ENCODE measurements at regions not wholly inside any gene's neighbourhood (a gene's known extent, or its start where the extent isn't known, plus 50 kb on each side); places are given as distances from the start of the nearest gene placed in this dataset.
"Not testable (repeated sequence)": the region's sequence is repeated elsewhere in the genome, so short reads cannot be mapped to it uniquely, and the experiment has no call there.

GRCh38 chr10:77718957-77719356 lies 81.3 kb upstream of the KCNMA1 start:
- DNase-seq = no peak
- intact Hi-C loops (cut with DNase I) = no loop called here
- Histone ChIP-seq H3K36me3 (no peaks in the 10 kb centered on the region), H3K9me3 (no peaks in the 10 kb centered on the region), H3K27ac (no peak overlapping the region), H3K27me3 (peaks cover 2% of the 10 kb centered on the region), H3K4me1 (no peaks in the 10 kb centered on the region), H3K4me3 (no peak overlapping the region)
- no peak for ATAC-seq
- TF ChIP-seq, protein P1, sequence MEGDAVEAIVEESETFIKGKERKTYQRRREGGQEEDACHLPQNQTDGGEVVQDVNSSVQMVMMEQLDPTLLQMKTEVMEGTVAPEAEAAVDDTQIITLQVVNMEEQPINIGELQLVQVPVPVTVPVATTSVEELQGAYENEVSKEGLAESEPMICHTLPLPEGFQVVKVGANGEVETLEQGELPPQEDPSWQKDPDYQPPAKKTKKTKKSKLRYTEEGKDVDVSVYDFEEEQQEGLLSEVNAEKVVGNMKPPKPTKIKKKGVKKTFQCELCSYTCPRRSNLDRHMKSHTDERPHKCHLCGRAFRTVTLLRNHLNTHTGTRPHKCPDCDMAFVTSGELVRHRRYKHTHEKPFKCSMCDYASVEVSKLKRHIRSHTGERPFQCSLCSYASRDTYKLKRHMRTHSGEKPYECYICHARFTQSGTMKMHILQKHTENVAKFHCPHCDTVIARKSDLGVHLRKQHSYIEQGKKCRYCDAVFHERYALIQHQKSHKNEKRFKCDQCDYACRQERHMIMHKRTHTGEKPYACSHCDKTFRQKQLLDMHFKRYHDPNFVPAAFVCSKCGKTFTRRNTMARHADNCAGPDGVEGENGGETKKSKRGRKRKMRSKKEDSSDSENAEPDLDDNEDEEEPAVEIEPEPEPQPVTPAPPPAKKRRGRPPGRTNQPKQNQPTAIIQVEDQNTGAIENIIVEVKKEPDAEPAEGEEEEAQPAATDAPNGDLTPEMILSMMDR (IDR thresholded peaks at IDR 0.05) = no peak

DNA sequence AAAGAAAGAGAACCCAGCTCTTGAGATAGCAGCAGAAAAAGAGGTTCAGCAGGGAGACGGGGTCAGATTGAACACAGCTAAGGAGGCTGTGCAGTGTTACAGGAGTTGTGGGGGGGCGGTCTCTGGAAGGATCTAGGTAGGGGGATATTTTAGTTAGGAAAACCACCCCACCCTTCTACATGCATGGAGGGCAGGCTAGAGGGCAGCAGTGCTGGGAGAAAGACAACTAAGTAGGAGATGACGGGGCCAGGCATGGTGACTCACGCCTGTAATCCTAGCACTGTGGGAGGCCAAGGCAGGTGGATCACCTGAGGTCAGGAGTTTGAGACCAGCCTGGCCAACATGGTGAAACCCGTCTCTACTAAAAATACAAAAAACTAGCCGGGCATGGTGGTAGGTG lies 80.7 kb upstream of the KCNMA1 start:
- H3K4me3 ChIP-seq; H3K9me3 ChIP-seq; H3K27ac ChIP-seq; H3K36me3 ChIP-seq; H3K4me1 ChIP-seq; ATAC-seq; DNase-seq; intact Hi-C loops (cut with DNase I); H3K27me3 ChIP-seq: not testable (repeated sequence)

DNA sequence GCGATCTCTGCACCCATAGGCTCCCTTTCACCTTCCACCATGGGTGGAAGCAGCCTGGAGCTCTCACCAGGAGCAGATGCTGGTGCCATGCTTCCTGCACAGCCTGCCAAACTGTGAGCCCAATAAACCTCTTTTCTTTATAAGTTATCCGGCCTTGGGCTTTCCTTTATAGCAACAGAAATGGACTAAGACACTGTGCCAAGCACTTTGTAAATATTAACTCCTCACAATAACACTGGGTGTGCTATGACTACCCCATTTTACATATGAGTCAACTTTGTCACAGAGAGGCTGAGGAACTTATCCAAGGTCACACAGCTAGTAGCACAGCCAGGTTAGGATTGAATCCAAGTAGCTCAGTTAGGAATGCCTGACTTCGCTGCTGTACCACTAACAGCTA lies 79.7 kb upstream of the KCNMA1 start:
- Histone ChIP-seq H3K4me1 (no peaks in the 10 kb centered on the region), H3K4me3 (no peak overlapping the region), H3K27ac (no peak overlapping the region), H3K36me3 (no peaks in the 10 kb centered on the region), H3K27me3 (peaks cover 9% of the 10 kb centered on the region), H3K9me3 (no peaks in the 10 kb centered on the region)
- intact Hi-C loops (cut with DNase I) = no loop called here
- TF ChIP-seq, protein P1 (IDR thresholded peaks at IDR 0.05) = no peak
- ATAC-seq = no peak
- no peak for DNase-seq

GRCh38 chr10:77716458-77717317 lies 79.1 kb upstream of the KCNMA1 start:
- intact Hi-C loops (cut with DNase I) = no loop called here
- Histone ChIP-seq H3K27me3 (peaks cover 16% of the 10 kb centered on the region), H3K36me3 (no peaks in the 10 kb centered on the region), H3K27ac (no peak overlapping the region), H3K9me3 (no peaks in the 10 kb centered on the region), H3K4me3 (no peak overlapping the region), H3K4me1 (no peaks in the 10 kb centered on the region)
- TF ChIP-seq, protein P1 (IDR thresholded peaks at IDR 0.05) = no peak
- ATAC-seq = no peak
- no peak for DNase-seq

- ATAC-seq = no peak
- TF ChIP-seq, protein P1 (IDR thresholded peaks at IDR 0.05) = no peak
- no peaks in the 10 kb centered on the region for H3K9me3 ChIP-seq
- intact Hi-C loops (cut with DNase I) = no loop called here
- H3K36me3 ChIP-seq = no peaks in the 10 kb centered on the region
- DNase-seq = no peak
- peaks cover 5% of the 10 kb centered on the region for H3K4me1 ChIP-seq
- no peak overlapping the region for H3K4me3 ChIP-seq
- H3K27me3 ChIP-seq = peaks cover 25% of the 10 kb centered on the region
- H3K27ac ChIP-seq = no peak overlapping the region
Observed at GRCh38 chr10:77715536-77715935, 77.9 kb upstream of the KCNMA1 start.

DNA sequence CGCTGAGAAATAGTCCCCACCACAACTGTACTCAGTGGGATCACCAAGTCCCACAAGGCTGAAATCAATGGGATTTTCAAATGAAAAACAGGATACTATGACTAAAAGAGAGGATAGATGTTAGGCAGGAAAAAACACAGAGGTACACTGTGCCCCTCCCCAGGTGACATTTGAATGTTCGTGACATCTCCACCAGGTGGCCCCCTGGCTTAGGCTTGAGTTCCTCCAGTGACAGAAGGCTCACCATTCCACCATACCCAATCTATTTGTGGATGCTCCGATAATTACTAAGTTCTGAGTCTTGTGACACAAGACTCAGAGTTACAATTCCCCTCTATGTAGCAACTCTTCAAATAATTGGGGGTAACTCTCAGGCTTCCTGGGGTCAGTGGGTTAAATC lies 77.5 kb upstream of the KCNMA1 start:
- Histone ChIP-seq H3K36me3 (no peaks in the 10 kb centered on the region), H3K27me3 (peaks cover 29% of the 10 kb centered on the region), H3K9me3 (no peaks in the 10 kb centered on the region), H3K4me1 (peaks cover 5% of the 10 kb centered on the region), H3K27ac (no peak overlapping the region), H3K4me3 (no peak overlapping the region)
- intact Hi-C loops (cut with DNase I) = no loop called here
- DNase-seq (no peak), ATAC-seq (no peak)
- TF ChIP-seq, protein P1 (IDR thresholded peaks at IDR 0.05) = no peak
